ENCODE measurements at regions not wholly inside any gene's neighbourhood (a gene's known extent, or its start where the extent isn't known, plus 50 kb on each side); places are given as distances from the start of the nearest gene placed in this dataset.
"Not testable (repeated sequence)": the region's sequence is repeated elsewhere in the genome, so short reads cannot be mapped to it uniquely, and the experiment has no call there.

DNA sequence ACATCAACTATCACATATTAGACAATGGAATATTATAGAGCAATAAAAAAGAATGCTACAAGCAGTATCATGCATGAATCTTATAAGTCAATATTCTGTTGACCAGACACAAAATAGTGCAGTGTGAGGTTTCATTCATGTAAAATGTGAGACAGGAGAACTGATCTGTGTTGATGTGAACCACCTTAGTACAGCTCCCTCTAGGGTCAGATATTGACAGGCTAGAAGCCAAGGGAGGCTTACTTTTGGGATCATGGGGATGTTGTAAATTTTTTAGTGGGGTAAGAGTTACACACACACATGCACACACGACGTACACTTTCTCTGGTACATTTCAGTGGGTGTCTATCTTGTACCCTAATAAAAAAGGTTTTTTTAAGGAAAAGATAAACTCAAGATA lies 231.6 kb upstream of the FOXK1 start:
- H3K4me1 Mint-ChIP-seq, result no peaks in the 10 kb centered on the region
- no peaks in the 10 kb centered on the region for H3K27me3 Mint-ChIP-seq
- H3K27ac Mint-ChIP-seq, result no peak overlapping the region
- intact Hi-C loops (cut with micrococcal nuclease), result no loop called here
- no peaks in the 10 kb centered on the region for H3K36me3 Mint-ChIP-seq (ENCODE audit: low read depth)
- no peak for DNase-seq
- peaks cover 6% of the 10 kb centered on the region for H3K9me3 Mint-ChIP-seq
- H3K4me3 Mint-ChIP-seq, result no peak overlapping the region

DNA sequence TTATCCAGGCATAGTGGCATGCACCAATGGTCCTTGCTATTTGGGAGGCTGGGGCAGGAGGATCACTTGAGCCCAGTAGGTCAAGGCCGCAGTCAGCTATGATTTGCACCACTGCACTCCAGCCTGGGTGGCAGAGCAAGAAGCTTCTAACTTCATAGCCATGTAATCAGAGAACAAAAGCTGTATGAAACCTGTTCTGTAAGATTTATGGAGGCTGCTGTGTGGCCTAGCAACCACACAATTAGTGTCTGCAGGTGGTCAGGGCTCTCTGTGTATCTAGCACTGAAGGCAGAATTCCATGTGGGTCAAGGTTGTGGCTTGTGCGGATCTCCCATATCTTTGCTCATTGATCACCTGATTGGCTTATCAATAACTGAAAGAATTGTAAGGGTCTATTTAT lies 221.5 kb upstream of the FOXK1 start:
- no peak for DNase-seq
- H3K4me1 Mint-ChIP-seq, result no peaks in the 10 kb centered on the region
- peaks cover 5% of the 10 kb centered on the region for H3K9me3 Mint-ChIP-seq
- no peaks in the 10 kb centered on the region for H3K27me3 Mint-ChIP-seq
- no peak overlapping the region for H3K27ac Mint-ChIP-seq
- no peaks in the 10 kb centered on the region for H3K36me3 Mint-ChIP-seq (ENCODE audit: low read depth)
- intact Hi-C loops (cut with micrococcal nuclease), result no loop called here
- no peak overlapping the region for H3K4me3 Mint-ChIP-seq

DNA sequence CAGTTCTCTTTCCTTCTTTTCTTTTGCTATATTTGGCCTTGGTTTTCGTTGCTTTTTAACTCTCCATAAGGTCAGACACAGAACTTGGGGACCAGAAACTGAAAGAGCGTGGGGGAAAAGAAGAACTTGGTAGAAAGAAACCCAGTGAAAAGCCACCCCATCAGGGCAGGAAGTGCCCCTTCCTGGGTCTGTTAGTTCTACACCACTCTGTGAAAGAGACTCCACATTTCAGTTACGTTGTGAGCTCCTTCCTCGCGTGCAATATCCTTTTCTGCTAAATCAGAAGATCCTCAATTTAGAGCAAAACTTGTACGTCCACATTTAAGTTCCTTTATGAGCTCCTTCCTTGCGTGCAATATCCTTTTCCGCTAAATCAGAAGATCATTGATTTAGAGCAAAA lies 220.6 kb upstream of the FOXK1 start:
- Mint-ChIP-seq H3K27me3 (no peaks in the 10 kb centered on the region), H3K4me1 (no peaks in the 10 kb centered on the region), H3K27ac (no peak overlapping the region), H3K4me3 (no peak overlapping the region), H3K36me3 (ENCODE audit: low read depth) (no peaks in the 10 kb centered on the region), H3K9me3 (peaks cover 9% of the 10 kb centered on the region)
- DNase-seq, result no peak
- intact Hi-C loops (cut with micrococcal nuclease), result no loop called here

DNA sequence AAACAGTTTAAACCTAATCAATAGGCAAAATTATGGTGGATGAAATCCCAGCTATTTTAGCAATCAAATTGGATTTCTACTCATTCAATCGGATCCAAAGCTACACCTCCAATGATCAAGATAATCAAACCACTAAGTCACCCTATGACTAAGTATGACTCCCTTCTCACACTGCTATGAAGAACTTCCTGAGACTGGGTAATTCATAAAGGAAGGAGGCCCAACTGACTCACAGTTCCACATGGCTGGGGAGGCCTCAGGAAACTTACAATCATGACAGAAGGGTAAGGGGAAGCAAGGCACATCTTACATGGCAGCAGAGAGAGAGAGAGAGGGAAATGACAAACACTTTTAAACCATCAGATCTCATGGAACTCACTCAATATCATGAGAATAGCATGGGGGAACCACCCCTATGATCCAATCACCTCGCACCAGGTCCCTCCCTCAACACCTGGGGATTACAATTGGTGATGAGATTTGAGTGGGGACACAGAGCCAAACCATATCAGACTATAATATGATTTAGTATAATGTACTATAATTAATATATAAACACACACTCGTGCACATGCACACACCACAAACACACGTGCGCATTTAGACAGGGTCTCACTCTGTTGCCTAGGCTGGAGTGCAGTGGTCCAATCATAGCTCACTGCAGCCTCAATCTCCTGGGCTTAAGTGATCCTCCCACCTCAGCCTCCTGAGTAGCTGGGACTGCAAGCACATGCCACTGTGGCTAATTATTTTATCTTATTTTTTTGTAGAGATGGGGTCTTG lies 213.6 kb upstream of the FOXK1 start:
- Mint-ChIP-seq H3K4me3 (no peak overlapping the region), H3K36me3 (ENCODE audit: low read depth) (no peaks in the 10 kb centered on the region), H3K9me3 (peaks cover 9% of the 10 kb centered on the region), H3K4me1 (no peaks in the 10 kb centered on the region), H3K27ac (no peak overlapping the region), H3K27me3 (no peaks in the 10 kb centered on the region)
- DNase-seq, result no peak
- intact Hi-C loops (cut with micrococcal nuclease), result no loop called here

DNA sequence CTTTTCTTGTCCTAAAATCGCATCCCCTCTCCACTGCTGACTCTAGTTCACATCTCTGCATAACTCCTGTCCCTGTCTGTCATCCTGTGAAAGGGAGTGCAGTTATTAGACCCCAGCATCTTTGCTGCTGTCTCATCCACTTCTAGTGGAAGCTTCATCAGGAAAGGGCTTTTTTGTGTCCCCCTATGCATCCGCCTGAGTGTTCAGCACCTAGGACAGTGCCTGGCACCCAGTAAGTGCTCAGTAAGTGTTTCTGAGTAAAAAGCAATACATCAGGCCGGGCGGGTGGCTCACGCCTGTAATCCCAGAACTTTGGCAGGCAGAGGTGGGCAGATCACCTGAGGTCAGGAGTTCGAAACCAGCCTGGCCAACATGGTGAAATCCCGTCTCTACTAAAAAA lies 211.8 kb upstream of the FOXK1 start:
- DNase-seq, result no peak
- H3K9me3 Mint-ChIP-seq, result peaks cover 5% of the 10 kb centered on the region
- H3K4me1 Mint-ChIP-seq, result no peaks in the 10 kb centered on the region
- no peak overlapping the region for H3K4me3 Mint-ChIP-seq
- no peaks in the 10 kb centered on the region for H3K36me3 Mint-ChIP-seq (ENCODE audit: low read depth)
- intact Hi-C loops (cut with micrococcal nuclease), result no loop called here
- H3K27ac Mint-ChIP-seq, result no peak overlapping the region
- no peaks in the 10 kb centered on the region for H3K27me3 Mint-ChIP-seq

DNA sequence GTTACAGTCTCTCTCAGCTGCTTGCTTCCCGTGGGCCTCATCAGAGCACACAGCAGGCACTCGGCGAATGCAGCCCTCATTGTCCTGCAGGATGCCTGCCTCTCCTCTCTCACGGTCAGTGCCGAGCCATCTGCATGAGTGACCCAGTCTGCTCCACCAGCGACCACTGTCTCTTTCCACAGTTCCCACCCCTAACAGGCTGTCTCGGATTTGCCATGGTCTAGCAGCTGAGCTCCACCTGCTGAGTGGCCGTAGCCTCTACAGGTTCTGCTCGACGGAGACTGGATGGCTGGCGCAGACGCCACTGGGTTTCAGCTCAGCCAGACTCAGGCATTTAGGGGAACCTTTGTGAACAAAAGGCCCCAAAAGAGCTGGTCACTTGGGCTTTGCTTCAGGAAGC lies 209.4 kb upstream of the FOXK1 start:
- Mint-ChIP-seq H3K9me3 (no peaks in the 10 kb centered on the region), H3K27ac (no peak overlapping the region), H3K4me3 (no peak overlapping the region), H3K4me1 (no peaks in the 10 kb centered on the region), H3K36me3 (ENCODE audit: low read depth) (no peaks in the 10 kb centered on the region), H3K27me3 (no peaks in the 10 kb centered on the region)
- intact Hi-C loops (cut with micrococcal nuclease), result no loop called here
- no peak for DNase-seq

DNA sequence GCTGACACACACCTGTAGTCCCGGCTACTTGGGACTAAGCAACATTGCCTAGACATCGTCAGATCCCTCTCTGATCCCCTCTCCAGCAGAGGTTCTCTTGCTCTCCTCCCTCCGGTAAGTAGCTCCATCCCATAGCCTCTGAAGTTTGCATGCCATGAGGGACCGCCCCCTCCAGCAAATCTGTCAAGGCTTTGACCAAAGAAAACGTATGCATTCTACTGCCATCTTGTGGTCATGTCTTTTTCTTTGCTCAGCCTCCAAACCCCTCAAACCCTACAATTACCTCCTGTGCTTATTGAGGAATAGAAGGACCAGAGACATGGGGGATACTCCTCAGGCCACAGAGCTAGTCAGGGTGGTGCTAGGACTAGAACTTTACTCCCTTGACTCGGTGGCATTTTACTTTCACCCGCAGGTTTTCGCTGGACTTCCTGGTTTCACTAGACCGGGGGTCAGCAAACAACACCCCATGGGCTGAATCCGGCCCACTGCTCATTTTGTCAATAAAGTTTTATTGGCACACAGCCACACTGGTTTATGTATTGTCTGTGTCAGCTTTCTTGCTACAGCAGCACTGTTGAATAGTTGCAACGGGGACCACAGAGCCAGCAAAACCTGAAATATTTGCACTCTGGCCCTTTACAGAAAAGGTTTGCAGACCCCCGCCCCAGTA lies 202.6 kb upstream of the FOXK1 start:
- Mint-ChIP-seq H3K36me3 (ENCODE audit: low read depth) (no peaks in the 10 kb centered on the region), H3K9me3 (peaks cover 7% of the 10 kb centered on the region), H3K27ac (no peak overlapping the region), H3K4me3 (no peak overlapping the region), H3K4me1 (no peaks in the 10 kb centered on the region), H3K27me3 (no peaks in the 10 kb centered on the region)
- intact Hi-C loops (cut with micrococcal nuclease), result no loop called here
- peak; percentile 60 for DNase-seq

DNA sequence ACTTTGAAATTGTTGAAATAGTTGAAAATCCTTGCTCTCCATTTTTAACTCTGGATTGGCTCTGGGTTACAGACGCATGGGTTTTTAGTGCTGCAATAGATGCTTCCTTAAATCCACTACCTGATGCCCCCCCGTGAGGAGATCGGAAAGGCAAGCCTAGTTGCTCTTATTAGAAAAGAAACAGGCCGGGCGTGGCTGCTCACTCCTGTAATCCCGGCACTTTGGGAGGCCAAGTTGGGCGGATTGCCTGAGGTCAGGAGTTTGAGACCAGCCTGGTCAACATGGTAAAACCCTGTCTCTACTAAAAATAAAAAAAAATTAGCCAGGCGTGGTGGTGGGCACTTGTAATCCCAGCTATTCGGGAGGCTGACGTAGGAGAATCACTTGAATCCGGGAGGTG lies 202.0 kb upstream of the FOXK1 start:
- H3K27me3 Mint-ChIP-seq; intact Hi-C loops (cut with micrococcal nuclease); H3K4me3 Mint-ChIP-seq; H3K36me3 Mint-ChIP-seq (ENCODE audit: low read depth); H3K4me1 Mint-ChIP-seq; H3K9me3 Mint-ChIP-seq; DNase-seq; H3K27ac Mint-ChIP-seq: not testable (repeated sequence)

DNA sequence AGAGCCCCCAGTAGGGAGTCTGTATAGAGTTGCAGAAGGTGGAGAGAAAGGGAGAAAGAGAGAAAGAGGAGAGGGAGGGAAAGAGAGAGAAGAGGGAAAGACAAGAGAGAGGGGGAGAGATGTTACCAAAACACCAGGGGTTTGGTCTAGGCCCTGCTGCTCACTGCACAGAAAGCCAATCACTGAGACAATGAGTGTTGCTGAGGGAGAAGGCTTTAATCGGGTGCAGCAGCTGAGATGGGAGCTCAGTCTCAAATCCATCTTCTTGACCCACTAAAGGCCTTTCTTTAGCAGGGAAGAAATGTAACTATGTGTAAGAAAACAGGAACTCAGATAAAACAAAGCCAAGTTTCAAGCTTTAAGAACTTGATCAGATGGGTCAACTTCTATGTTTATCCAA lies 198.2 kb upstream of the FOXK1 start:
- intact Hi-C loops (cut with micrococcal nuclease), result no loop called here
- Mint-ChIP-seq H3K36me3 (ENCODE audit: low read depth) (no peaks in the 10 kb centered on the region), H3K27me3 (no peaks in the 10 kb centered on the region), H3K4me1 (no peaks in the 10 kb centered on the region), H3K27ac (no peak overlapping the region), H3K9me3 (peaks cover 7% of the 10 kb centered on the region), H3K4me3 (no peak overlapping the region)
- no peak for DNase-seq

DNA sequence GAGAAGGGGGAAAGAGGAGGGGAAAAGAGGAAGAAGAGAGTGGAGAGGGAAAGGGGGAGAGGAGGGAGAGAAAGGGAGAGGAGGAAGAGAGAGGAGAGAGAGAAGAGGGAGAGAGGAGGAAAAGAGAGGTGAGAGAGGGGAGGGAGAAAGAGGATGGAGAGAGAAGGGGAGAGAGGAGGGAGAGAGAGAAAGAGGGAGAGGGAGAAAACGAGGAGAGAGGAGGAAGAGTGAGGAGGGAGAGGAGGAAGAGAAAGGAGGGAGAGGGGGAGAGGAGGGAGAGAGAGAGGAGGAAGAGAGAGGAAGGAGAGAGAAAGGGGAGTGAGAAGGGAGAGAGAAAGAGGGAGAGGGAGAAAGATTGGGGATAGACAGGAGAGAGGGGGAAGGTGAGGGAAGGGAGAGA lies 197.6 kb upstream of the FOXK1 start:
- H3K36me3 Mint-ChIP-seq (ENCODE audit: low read depth), result no peaks in the 10 kb centered on the region
- no peak overlapping the region for H3K4me3 Mint-ChIP-seq
- intact Hi-C loops (cut with micrococcal nuclease), result no loop called here
- H3K27ac Mint-ChIP-seq, result no peak overlapping the region
- H3K9me3 Mint-ChIP-seq, result peaks cover 7% of the 10 kb centered on the region
- DNase-seq, result no peak
- no peaks in the 10 kb centered on the region for H3K4me1 Mint-ChIP-seq
- no peaks in the 10 kb centered on the region for H3K27me3 Mint-ChIP-seq

DNA sequence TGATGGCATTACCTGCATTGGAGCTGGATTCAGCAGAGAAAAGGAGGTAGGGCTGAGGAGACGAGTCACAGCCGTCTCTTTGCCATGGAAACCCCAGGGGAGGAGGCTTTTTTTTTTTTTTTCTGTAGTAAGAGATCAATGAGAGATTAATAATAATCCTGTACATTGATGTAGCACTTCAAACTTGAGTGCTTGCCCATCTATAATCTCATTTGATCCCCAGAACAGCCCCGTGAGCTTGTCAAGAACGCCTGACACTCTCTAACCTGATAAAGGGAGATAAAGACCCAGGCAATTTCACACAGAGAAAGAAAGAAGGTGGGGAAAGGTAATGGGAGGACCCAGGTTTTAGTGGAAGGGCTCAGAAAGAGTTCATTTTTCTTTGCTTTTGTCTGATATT lies 195.2 kb upstream of the FOXK1 start:
- Mint-ChIP-seq H3K36me3 (ENCODE audit: low read depth) (no peaks in the 10 kb centered on the region), H3K9me3 (peaks cover 7% of the 10 kb centered on the region), H3K27me3 (no peaks in the 10 kb centered on the region), H3K4me1 (no peaks in the 10 kb centered on the region), H3K4me3 (no peak overlapping the region), H3K27ac (no peak overlapping the region)
- intact Hi-C loops (cut with micrococcal nuclease), result no loop called here
- DNase-seq, result no peak

DNA sequence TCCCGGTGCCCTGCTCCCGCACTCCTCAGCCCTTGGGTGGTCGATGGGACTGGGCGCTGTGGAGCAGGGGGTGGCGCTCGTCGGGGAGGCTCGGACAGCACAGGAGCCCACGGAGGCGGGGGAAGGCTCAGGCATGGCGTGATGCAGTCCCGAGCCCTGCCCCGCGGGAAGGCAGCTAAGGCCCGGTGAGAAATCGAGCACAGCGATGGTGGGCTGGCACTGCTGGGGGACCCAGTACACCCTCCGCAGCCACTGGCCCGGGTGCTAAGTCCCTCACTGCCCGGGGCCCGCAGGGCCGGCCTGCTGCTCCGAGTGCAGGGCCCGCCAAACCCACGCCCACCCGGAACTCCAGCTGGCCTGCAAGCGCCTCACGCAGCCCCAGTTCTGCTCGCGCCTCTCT lies 185.2 kb upstream of the FOXK1 start:
- H3K4me3 Mint-ChIP-seq; DNase-seq; H3K27ac Mint-ChIP-seq; H3K36me3 Mint-ChIP-seq (ENCODE audit: low read depth); H3K4me1 Mint-ChIP-seq; H3K27me3 Mint-ChIP-seq; intact Hi-C loops (cut with micrococcal nuclease): not testable (repeated sequence)
- H3K9me3 Mint-ChIP-seq, result peaks cover 16% of the 10 kb centered on the region

DNA sequence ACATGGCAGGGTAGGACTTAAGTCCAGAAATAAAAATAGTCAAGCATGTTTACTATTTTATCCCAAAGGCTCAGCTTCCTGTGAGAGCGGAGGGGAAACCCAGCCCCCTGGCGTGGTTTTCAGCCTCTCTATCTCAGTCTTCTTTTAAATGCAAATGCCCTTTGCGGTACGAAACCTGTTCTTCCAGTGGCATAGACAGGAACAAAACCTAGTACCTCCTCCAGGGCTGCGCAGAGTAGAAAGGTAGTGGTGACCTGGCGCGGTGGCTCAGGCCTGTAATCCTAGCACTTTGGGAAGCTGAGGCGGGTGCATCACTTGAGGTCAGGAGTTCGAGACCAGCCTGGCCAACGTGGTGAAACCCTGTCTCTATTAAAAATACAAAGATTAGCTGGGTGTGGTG lies 181.3 kb upstream of the FOXK1 start:
- H3K27ac Mint-ChIP-seq, result no peak overlapping the region
- H3K36me3 Mint-ChIP-seq (ENCODE audit: low read depth), result no peaks in the 10 kb centered on the region
- intact Hi-C loops (cut with micrococcal nuclease), result no loop called here
- H3K4me1 Mint-ChIP-seq, result no peaks in the 10 kb centered on the region
- H3K4me3 Mint-ChIP-seq, result no peak overlapping the region
- H3K9me3 Mint-ChIP-seq, result peaks cover 13% of the 10 kb centered on the region
- H3K27me3 Mint-ChIP-seq, result no peaks in the 10 kb centered on the region
- DNase-seq, result no peak

DNA sequence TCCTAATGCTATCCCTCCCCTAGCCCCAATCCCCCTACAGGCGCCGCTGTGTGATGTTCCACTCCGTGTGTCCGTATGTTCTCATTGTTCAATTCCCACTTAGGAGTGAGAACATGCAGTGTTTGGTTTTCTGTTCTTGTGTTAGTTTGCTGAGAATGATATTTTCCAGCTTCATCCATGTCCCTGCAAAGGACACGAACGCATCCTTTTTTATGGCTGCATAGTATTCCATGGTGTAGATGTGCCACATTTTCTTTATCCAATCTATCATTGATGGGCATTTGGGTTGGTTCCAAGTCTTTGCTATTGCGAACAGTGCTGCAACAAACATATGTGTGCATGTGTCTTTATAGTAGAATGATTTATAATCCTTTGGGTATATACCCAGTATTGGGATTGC lies 174.2 kb upstream of the FOXK1 start:
- H3K4me1 Mint-ChIP-seq; H3K36me3 Mint-ChIP-seq (ENCODE audit: low read depth); H3K4me3 Mint-ChIP-seq; DNase-seq; H3K27me3 Mint-ChIP-seq; H3K27ac Mint-ChIP-seq; intact Hi-C loops (cut with micrococcal nuclease): not testable (repeated sequence)
- peaks cover 16% of the 10 kb centered on the region for H3K9me3 Mint-ChIP-seq

DNA sequence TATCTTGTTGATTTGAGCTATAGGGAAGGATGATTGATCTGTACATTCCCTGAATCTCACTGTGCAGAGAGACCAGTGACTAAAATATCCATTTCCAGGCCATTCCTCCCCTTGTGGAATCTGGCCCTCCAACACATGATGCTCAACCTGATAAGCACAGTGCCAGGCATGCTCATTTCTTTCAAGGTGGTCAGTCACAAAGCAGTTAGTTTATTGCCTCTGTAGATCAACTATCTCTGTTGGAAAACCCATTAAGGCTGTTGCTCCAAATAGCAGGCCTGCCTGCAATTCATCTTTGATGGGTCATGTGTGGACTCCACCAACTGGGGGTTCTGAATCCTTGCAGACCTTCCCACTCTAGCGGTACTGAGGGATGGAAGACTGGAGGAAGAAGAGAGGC lies 168.6 kb upstream of the FOXK1 start:
- H3K4me3 Mint-ChIP-seq, result no peak overlapping the region
- intact Hi-C loops (cut with micrococcal nuclease), result no loop called here
- no peaks in the 10 kb centered on the region for H3K27me3 Mint-ChIP-seq
- H3K27ac Mint-ChIP-seq, result no peak overlapping the region
- DNase-seq, result no peak
- H3K9me3 Mint-ChIP-seq, result peaks cover 13% of the 10 kb centered on the region
- no peaks in the 10 kb centered on the region for H3K36me3 Mint-ChIP-seq (ENCODE audit: low read depth)
- no peaks in the 10 kb centered on the region for H3K4me1 Mint-ChIP-seq
